ENCODE measurements at regions not wholly inside any gene's neighbourhood (a gene's known extent, or its start where the extent isn't known, plus 50 kb on each side); places are given as distances from the start of the nearest gene placed in this dataset.

- no peak for DNase-seq (ENCODE audit: low read depth in 4 of 4, low spot score in 3 of 4)
These were observed 57.7 kb upstream of the MAST4 start for GRCh38 chr5:66538531-66538930.

- no peak for DNase-seq (ENCODE audit: low read depth in 4 of 4, low spot score in 3 of 4)
These were observed 56.1 kb upstream of the MAST4 start for GRCh38 chr5:66540078-66540477.

DNA sequence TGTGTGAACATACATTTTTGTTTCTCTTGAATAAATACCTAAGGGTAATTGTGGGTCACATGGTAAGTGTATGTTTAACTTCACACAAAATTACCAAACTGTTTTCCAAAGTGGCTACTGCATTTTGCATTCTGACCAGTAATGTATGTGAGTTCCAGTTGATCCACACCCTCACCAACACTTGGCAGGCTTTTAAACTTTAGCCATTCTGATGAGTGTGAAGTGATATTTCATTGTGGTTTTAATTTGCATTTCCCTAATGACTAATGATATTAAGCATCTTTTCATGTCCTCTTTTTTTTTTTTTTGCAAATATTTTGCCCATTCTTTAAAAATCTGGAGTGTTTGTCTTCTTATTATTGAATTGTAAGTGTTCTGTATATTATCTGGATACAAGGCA, 53.5 kb upstream of the MAST4 start:
- DNase-seq (ENCODE audit: low read depth in 4 of 4, low spot score in 3 of 4): no peak

Measured in right renal pelvis (tissue), 4 donors.